ENCODE measurements at regions not wholly inside any gene's neighbourhood (a gene's known extent, or its start where the extent isn't known, plus 50 kb on each side); places are given as distances from the start of the nearest gene placed in this dataset.
A peak's percentile ranks its signal among the peaks of the same experiment; 100 is the strongest.

DNA sequence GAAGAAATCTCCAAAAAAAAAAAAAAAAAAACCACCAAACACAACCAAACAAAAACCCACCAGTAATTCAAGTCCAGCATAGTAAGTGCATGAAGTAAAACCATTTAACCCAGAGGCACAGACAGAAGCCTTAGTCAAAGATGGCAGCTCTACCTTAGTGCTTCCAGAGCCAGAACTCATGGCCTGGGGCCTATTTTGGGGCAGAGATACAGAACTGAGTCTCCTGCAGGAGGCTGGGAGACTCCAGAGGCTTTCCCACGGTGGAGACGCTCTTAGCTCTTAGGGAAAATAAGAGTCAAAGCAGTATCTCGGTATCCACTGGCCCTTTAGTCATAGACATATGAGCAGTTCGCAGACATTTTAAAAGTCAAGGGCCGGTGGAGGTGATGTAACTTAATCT, 129.5 kb downstream of the GPX5 start:
- no peak overlapping the region for H3K27ac ChIP-seq
- TF ChIP-seq POLR2A (IDR thresholded peaks at IDR 0.05) = no peak
- TF ChIP-seq, protein P1, sequence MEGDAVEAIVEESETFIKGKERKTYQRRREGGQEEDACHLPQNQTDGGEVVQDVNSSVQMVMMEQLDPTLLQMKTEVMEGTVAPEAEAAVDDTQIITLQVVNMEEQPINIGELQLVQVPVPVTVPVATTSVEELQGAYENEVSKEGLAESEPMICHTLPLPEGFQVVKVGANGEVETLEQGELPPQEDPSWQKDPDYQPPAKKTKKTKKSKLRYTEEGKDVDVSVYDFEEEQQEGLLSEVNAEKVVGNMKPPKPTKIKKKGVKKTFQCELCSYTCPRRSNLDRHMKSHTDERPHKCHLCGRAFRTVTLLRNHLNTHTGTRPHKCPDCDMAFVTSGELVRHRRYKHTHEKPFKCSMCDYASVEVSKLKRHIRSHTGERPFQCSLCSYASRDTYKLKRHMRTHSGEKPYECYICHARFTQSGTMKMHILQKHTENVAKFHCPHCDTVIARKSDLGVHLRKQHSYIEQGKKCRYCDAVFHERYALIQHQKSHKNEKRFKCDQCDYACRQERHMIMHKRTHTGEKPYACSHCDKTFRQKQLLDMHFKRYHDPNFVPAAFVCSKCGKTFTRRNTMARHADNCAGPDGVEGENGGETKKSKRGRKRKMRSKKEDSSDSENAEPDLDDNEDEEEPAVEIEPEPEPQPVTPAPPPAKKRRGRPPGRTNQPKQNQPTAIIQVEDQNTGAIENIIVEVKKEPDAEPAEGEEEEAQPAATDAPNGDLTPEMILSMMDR (IDR thresholded peaks at IDR 0.05) = no peak
- no peaks in the 10 kb centered on the region for H3K36me3 ChIP-seq
- H3K9me3 ChIP-seq = no peaks in the 10 kb centered on the region
- no peak overlapping the region for H3K4me3 ChIP-seq
- DNase-seq = no peak
- no peaks in the 10 kb centered on the region for H3K4me1 ChIP-seq
- no peaks in the 10 kb centered on the region for H3K27me3 ChIP-seq

DNA sequence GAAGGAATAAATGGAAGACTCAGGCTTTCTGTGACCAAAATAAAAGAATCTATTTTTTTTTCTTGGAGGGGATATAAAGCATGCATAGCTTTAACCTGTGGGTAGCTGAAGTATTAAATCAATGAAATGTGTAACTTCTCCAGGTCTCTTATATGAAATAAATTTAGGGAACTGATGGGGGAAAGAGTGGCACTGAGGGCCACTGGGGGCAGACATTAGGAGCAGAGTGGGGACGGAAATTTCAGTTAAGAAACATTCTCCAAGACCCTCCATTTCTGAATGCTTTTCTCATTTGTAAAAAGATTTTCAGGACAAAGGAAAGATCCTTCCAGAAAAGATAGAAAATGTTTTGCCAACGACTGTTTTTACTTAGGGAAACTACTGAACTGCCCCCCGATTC, 131.0 kb downstream of the GPX5 start:
- Histone ChIP-seq H3K4me1 (no peaks in the 10 kb centered on the region), H3K9me3 (no peaks in the 10 kb centered on the region), H3K27me3 (no peaks in the 10 kb centered on the region), H3K4me3 (no peak overlapping the region), H3K27ac (no peak overlapping the region), H3K36me3 (no peaks in the 10 kb centered on the region)
- DNase-seq = no peak
- TF ChIP-seq, protein P1 (IDR thresholded peaks at IDR 0.05) = no peak

DNA sequence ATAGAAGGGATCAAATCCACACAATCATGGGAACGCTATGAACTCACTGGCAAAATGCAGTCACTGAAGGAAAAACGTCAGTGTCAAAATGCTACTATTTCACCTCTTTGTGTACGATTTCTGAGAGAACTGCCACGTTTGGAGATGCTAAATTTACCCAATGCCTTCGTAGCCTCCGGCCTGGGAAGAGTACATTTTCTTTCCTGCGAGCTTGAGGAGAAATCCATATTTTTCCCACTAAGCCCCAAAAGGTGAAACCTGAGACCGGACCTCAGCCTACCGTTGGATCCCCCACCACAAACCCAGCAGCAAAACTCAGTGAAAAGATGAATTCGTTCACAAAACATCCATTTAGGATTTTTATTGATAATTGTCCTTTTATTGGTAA, 131.7 kb downstream of the GPX5 start:
- no peaks in the 10 kb centered on the region for H3K27me3 ChIP-seq
- TF ChIP-seq POLR2A (IDR thresholded peaks at IDR 0.05) = no peak
- TF ChIP-seq, protein P1 (IDR thresholded peaks at IDR 0.05) = no peak
- no peaks in the 10 kb centered on the region for H3K4me1 ChIP-seq
- no peak overlapping the region for H3K27ac ChIP-seq
- no peaks in the 10 kb centered on the region for H3K9me3 ChIP-seq
- no peak for DNase-seq
- peak overlapping the region in 2 of 4 donors; percentile 26 to 39 for H3K4me3 ChIP-seq
- no peaks in the 10 kb centered on the region for H3K36me3 ChIP-seq

DNA sequence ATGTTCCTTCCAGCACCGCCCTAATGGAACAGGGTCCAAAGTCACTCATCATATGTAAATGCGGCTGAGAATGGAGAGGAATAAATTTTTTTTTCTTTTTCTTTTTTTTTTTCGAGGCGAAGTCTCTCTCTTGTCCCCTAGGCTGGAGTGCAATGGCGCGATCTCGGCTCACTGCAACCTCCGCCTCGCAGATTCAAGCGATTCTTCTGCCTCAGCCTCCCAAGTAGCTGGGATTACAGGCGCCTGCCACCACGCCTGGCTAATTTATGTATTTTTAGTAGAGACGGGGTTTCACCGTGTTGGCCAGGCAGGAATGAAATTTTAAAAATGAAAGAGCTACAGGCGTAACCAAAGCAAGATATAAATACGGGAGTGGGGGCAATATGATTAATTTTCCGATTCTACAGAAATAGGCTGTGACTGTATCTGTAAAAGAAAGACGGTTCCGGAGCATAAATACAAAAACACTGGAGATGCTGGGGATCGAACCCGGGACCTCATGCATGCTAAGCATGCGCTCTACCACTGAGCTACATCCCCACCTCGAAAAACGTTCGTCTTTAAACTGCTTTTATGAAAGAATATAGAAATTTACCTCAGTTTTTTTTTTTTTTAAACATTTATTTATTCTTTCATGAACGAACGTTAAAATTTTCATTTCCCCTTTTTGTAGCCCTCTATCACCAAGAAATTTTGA, 132.2 kb downstream of the GPX5 start:
- no peak overlapping the region for H3K27ac ChIP-seq
- no peaks in the 10 kb centered on the region for H3K4me1 ChIP-seq
- no peaks in the 10 kb centered on the region for H3K27me3 ChIP-seq
- no peaks in the 10 kb centered on the region for H3K36me3 ChIP-seq
- DNase-seq = no peak
- H3K9me3 ChIP-seq = no peaks in the 10 kb centered on the region
- TF ChIP-seq POLR2A (IDR thresholded peaks at IDR 0.05) = no peak
- TF ChIP-seq, protein P1 (IDR thresholded peaks at IDR 0.05) = no peak
- H3K4me3 ChIP-seq = peak overlapping the region in 3 of 4 donors; percentile 20 to 39 (median 26)

DNA sequence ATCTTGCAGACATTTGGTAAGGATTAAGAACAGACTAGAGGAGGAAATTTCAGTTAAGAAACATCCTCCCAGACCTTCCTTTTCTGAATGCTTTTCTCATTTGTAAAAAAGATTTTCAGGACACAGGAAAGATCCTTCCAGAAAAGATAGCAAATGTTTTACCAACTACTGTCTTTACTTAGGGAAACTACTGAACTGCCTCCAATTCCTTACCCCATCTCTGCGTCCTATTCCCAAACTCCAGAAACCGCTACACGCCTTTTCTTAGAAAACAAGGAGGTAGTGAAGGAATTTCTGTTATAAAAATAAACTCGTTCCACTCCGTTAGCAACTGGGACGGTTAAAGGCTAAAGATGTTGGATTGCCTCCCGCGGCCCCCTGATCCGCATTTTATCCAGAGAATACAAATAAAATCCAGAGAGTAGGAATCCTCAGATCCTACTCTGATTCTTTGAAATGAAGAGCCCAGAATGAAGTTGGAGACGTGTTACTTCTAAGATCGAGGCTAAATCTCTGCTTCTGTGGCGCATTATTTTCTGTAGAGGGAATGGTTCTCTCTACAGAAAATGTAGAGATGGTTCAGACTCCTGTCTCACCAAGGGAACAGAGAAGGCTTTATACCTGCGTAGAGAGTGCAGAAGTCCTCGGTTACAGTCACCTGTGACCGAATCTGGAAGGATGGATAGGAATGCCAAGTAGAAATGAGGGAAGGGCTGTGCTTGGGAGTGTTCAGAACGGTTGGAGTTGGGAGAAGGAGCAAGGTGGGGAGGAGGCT, 133.0 kb downstream of the GPX5 start:
- Histone ChIP-seq H3K4me3 (peak overlapping the region in 3 of 4 donors; percentile 20 to 26 (median 21)), H3K27me3 (no peaks in the 10 kb centered on the region)
- TF ChIP-seq, protein P1 (IDR thresholded peaks at IDR 0.05) = no peak
- TF ChIP-seq POLR2A (IDR thresholded peaks at IDR 0.05) = no peak

More for the DNA sequence above, 133.0 kb downstream of the GPX5 start:
- Histone ChIP-seq H3K27ac (no peak overlapping the region), H3K9me3 (no peaks in the 10 kb centered on the region), H3K4me1 (no peaks in the 10 kb centered on the region), H3K36me3 (no peaks in the 10 kb centered on the region)
- no peak for DNase-seq
